ENCODE measurements at regions not wholly inside any gene's neighbourhood (a gene's known extent, or its start where the extent isn't known, plus 50 kb on each side); places are given as distances from the start of the nearest gene placed in this dataset.

- no peak overlapping the region for H4K8ac ChIP-seq (ENCODE audit: extremely low read depth, insufficient read depth, low read length)
- no peak overlapping the region for H3K14ac ChIP-seq (ENCODE audit: insufficient read length)
- no peaks in the 10 kb centered on the region for H3K79me2 ChIP-seq (ENCODE audit: control insufficient read depth in 1 of 2, insufficient read depth in 2 of 2, low read length in 2 of 2)
- H3K4me2 ChIP-seq (ENCODE audit: insufficient read depth in 1 of 2, low read depth in 2 of 2, low read length in 2 of 2), result no peak overlapping the region
- H3K79me1 ChIP-seq (ENCODE audit: low read depth, low read length), result no peaks in the 10 kb centered on the region
- no peak overlapping the region for H2BK20ac ChIP-seq (ENCODE audit: low read length)
- ChIA-PET CTCF (ENCODE audit: partially characterized antibody) (interaction anchor here (0.6 to 10.8 kb wide), 44 partner anchors 10 to 609 kb away, joined by 3 to 112 read pairs (median 3); partner anchors contain the start of gene KALRN), POLR2A (ENCODE audit: partially characterized antibody) (no interaction called here)
- H2BK15ac ChIP-seq (ENCODE audit: low read length), result no peak overlapping the region
- no peak overlapping the region for H3K27ac ChIP-seq (ENCODE audit: low read depth, low read length)
- no peak overlapping the region for H2BK5ac ChIP-seq (ENCODE audit: low read depth, low read length)
- no peak overlapping the region for H3K4me3 ChIP-seq (ENCODE audit: extremely low read depth in 1 of 4, insufficient read depth in 2 of 4, low read depth in 3 of 4, low read length in 4 of 4)
- WGBS, 2 experiments (ENCODE audit: extremely low coverage in 1 of 2, insufficient coverage in 1 of 2, insufficient read length in 1 of 2, insufficient replicate concordance in 2 of 2, low coverage in 1 of 2, low lambda C conversion rate in 2 of 2, missing lambda C conversion rate in 1 of 2), result 87% methylated on average over 2 of the region's 2 CpGs; no CpG with 5 or more reads in 1 of the 2 experiments
- H3K9me3 ChIP-seq (ENCODE audit: insufficient read depth in 2 of 2, low read depth in 1 of 2, low read length in 1 of 2), result no peaks in the 10 kb centered on the region
- H3K23ac ChIP-seq (ENCODE audit: insufficient read length), result no peak overlapping the region
- no peak overlapping the region for H4K5ac ChIP-seq (ENCODE audit: insufficient read length, low read depth, low read length)
- no peak overlapping the region for H4K91ac ChIP-seq (replicated peaks; ENCODE audit: insufficient read length, low read length)
- H3K18ac ChIP-seq (ENCODE audit: extremely low read depth, low read length), result no peak overlapping the region
- no peak overlapping the region for H2AK5ac ChIP-seq (ENCODE audit: low read depth, low read length)
- H3K4me1 ChIP-seq (replicated peaks in 1 of 4; ENCODE audit: control insufficient read depth in 3 of 4, insufficient read depth in 4 of 4, low read length in 3 of 4), result no peaks in the 10 kb centered on the region
- no peak overlapping the region for H3K4ac ChIP-seq (replicated peaks; ENCODE audit: insufficient read length, low read depth, low read length)
- H3K56ac ChIP-seq (replicated peaks; ENCODE audit: insufficient read length, low read depth, low read length), result no peak overlapping the region
- H4K20me1 ChIP-seq (replicated peaks in 1 of 2; ENCODE audit: control insufficient read depth in 1 of 2, insufficient read depth in 2 of 2, low read length in 2 of 2), result no peaks in the 10 kb centered on the region
- no peak overlapping the region for H3K9ac ChIP-seq (replicated peaks in 1 of 4; ENCODE audit: extremely low read depth in 1 of 4, low read depth in 3 of 4, low read length in 3 of 4)
- FAIRE-seq, result no peak
- no peak overlapping the region for H2AFZ ChIP-seq (ENCODE audit: low read length)
- H3K23me2 ChIP-seq (ENCODE audit: low read depth, low read length), result no peaks in the 10 kb centered on the region
- H2BK120ac ChIP-seq (replicated peaks; ENCODE audit: low read depth, low read length), result no peak overlapping the region
- no peak overlapping the region for H2BK12ac ChIP-seq (ENCODE audit: low read depth, low read length)
- no peak for DNase-seq (ENCODE audit: low read depth in 1 of 2, low spot score in 2 of 2)
- no peaks in the 10 kb centered on the region for H3K27me3 ChIP-seq (replicated peaks in 1 of 4; ENCODE audit: control insufficient read depth in 3 of 4, extremely low read depth in 1 of 4, insufficient read depth in 3 of 4, low read length in 3 of 4)
- H3K36me3 ChIP-seq (ENCODE audit: control insufficient read depth in 2 of 4, insufficient read depth in 4 of 4, low read length in 3 of 4), result no peaks in the 10 kb centered on the region
- TF ChIP-seq ASH2L (IDR thresholded peaks at IDR 0.05; ENCODE audit: low read length) (no peak), BCL11A (IDR thresholded peaks at IDR 0.05; ENCODE audit: low read depth in 2 of 2, low read length in 2 of 2) (no peak), POU5F1 (IDR thresholded peaks at IDR 0.05; ENCODE audit: low read depth, low read length) (no peak), CHD1 (IDR thresholded peaks at IDR 0.05; ENCODE audit: low read depth, low read length) (no peak), SIN3A (conservative IDR thresholded peaks at IDR 0.05 in 1 of 2, IDR thresholded peaks at IDR 0.05 in 1 of 2; ENCODE audit: low read depth in 1 of 2, low read length in 2 of 2) (no peak), TEAD4 (IDR thresholded peaks at IDR 0.05; ENCODE audit: low read depth, low read length) (no peak), KDM4A (IDR thresholded peaks at IDR 0.05; ENCODE audit: low read depth, low read length, severe bottlenecking) (no peak), FOSL1 (IDR thresholded peaks at IDR 0.05; ENCODE audit: insufficient read depth, low read depth, low read length) (no peak), SP2 (IDR thresholded peaks at IDR 0.05; ENCODE audit: low read length) (no peak), CEBPB (IDR thresholded peaks at IDR 0.05; ENCODE audit: low read depth, low read length) (no peak), SUZ12 (IDR thresholded peaks at IDR 0.05; ENCODE audit: low read length) (no peak), SRF (IDR thresholded peaks at IDR 0.05; ENCODE audit: low read depth, low read length) (no peak), GABPA (IDR thresholded peaks at IDR 0.05; ENCODE audit: borderline replicate concordance, insufficient read depth, low read length) (no peak), KDM5A (IDR thresholded peaks at IDR 0.05; ENCODE audit: low read length) (no peak)
- TF ChIP-seq, protein P1, sequence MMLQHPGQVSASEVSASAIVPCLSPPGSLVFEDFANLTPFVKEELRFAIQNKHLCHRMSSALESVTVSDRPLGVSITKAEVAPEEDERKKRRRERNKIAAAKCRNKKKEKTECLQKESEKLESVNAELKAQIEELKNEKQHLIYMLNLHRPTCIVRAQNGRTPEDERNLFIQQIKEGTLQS (IDR thresholded peaks at IDR 0.05; ENCODE audit: insufficient read depth, low read depth, low read length), result no peak
These were observed 88.0 kb upstream of the ROPN1 start for GRCh38 chr3:124079912-124080276.
